ENCODE measurements at regions not wholly inside any gene's neighbourhood (a gene's known extent, or its start where the extent isn't known, plus 50 kb on each side); places are given as distances from the start of the nearest gene placed in this dataset.
"Not testable (repeated sequence)": the region's sequence is repeated elsewhere in the genome, so short reads cannot be mapped to it uniquely, and the experiment has no call there.

DNA sequence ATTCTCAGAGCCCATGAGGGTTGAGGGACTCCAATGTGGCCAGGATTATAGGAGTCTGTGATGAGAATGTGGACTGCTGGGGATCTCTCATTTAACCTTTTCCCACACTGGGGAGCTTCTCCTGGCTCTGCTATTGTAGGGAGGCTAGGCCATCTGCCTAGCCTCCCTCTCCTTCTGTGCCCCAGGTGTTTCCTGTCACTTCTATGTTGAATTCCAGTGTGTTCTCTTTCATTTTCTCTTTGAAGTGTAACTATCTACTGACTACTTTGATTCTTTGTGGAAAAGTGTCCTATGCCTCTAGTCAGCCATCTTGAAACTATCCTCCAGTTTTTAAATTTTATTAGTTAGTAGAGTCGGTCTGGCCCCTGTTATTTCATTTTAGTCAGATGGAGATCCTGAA is 53.4 kb upstream of the ABCD2 start:
- Histone ChIP-seq H2AFZ (ENCODE audit: insufficient read depth, low read depth, low read length, poor library complexity, severe bottlenecking) (no peak overlapping the region), H3K9me3 (ENCODE audit: control extremely low read depth in 1 of 3, control insufficient read depth in 2 of 3, insufficient read depth in 1 of 3, low read length in 2 of 3) (peaks cover 0 to 29% (median 6%) of the 10 kb centered on the region in 3 donors), H3K4me3 (ENCODE audit: control extremely low read depth in 1 of 5, extremely low read depth in 1 of 5, insufficient read depth in 1 of 5, low read depth in 2 of 5, low read length in 4 of 5) (no peak overlapping the region), H3K4me2 (replicated peaks; ENCODE audit: low read depth, low read length, poor library complexity, severe bottlenecking) (no peak overlapping the region), H3K4me1 (ENCODE audit: control insufficient read depth in 2 of 2, insufficient read depth in 2 of 2, low read length in 2 of 2) (no peaks in the 10 kb centered on the region), H3K9ac (ENCODE audit: low read length) (no peak overlapping the region), H3K27me3 (replicated peaks in 1 of 4; ENCODE audit: control extremely low read depth in 1 of 4, control insufficient read depth in 3 of 4, insufficient read depth in 4 of 4, low read length in 3 of 4) (no peaks in the 10 kb centered on the region), H4K20me1 (ENCODE audit: control insufficient read depth, insufficient read depth, low read length, poor library complexity, severe bottlenecking) (no peaks in the 10 kb centered on the region), H3K36me3 (replicated peaks in 1 of 2; ENCODE audit: control extremely low read depth in 1 of 2, control insufficient read depth in 1 of 2, extremely low read depth in 1 of 2, insufficient read depth in 2 of 2, low read length in 1 of 2) (no peaks in the 10 kb centered on the region), H3K79me2 (ENCODE audit: control insufficient read depth, insufficient read depth, low read length) (no peaks in the 10 kb centered on the region), H3K27ac (ENCODE audit: low read length in 2 of 2) (no peak overlapping the region)
- intact Hi-C loops (cut with micrococcal nuclease): no loop called here
- Mint-ChIP-seq H3K9me3 (ENCODE audit: insufficient read depth) (peaks cover 8% of the 10 kb centered on the region), H3K27ac (no peak overlapping the region), H3K27me3 (peaks cover 12% of the 10 kb centered on the region), H3K4me3 (no peak overlapping the region), H3K4me1 (no peaks in the 10 kb centered on the region)
- no peak for DNase-seq
- WGBS (ENCODE audit: insufficient coverage): no CpG with 5 or more reads among the region's 1 CpG
- TF ChIP-seq EZH2 (IDR thresholded peaks at IDR 0.05; ENCODE audit: borderline replicate concordance, insufficient read depth, low read depth, low read length, poor library complexity, severe bottlenecking): no peak
- TF ChIP-seq, protein P1, sequence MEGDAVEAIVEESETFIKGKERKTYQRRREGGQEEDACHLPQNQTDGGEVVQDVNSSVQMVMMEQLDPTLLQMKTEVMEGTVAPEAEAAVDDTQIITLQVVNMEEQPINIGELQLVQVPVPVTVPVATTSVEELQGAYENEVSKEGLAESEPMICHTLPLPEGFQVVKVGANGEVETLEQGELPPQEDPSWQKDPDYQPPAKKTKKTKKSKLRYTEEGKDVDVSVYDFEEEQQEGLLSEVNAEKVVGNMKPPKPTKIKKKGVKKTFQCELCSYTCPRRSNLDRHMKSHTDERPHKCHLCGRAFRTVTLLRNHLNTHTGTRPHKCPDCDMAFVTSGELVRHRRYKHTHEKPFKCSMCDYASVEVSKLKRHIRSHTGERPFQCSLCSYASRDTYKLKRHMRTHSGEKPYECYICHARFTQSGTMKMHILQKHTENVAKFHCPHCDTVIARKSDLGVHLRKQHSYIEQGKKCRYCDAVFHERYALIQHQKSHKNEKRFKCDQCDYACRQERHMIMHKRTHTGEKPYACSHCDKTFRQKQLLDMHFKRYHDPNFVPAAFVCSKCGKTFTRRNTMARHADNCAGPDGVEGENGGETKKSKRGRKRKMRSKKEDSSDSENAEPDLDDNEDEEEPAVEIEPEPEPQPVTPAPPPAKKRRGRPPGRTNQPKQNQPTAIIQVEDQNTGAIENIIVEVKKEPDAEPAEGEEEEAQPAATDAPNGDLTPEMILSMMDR (IDR thresholded peaks at IDR 0.05): no peak
- ChIA-PET POLR2A (no interaction called here), CTCF (no interaction called here)
- ATAC-seq (ENCODE audit: low read depth): no peak

DNA sequence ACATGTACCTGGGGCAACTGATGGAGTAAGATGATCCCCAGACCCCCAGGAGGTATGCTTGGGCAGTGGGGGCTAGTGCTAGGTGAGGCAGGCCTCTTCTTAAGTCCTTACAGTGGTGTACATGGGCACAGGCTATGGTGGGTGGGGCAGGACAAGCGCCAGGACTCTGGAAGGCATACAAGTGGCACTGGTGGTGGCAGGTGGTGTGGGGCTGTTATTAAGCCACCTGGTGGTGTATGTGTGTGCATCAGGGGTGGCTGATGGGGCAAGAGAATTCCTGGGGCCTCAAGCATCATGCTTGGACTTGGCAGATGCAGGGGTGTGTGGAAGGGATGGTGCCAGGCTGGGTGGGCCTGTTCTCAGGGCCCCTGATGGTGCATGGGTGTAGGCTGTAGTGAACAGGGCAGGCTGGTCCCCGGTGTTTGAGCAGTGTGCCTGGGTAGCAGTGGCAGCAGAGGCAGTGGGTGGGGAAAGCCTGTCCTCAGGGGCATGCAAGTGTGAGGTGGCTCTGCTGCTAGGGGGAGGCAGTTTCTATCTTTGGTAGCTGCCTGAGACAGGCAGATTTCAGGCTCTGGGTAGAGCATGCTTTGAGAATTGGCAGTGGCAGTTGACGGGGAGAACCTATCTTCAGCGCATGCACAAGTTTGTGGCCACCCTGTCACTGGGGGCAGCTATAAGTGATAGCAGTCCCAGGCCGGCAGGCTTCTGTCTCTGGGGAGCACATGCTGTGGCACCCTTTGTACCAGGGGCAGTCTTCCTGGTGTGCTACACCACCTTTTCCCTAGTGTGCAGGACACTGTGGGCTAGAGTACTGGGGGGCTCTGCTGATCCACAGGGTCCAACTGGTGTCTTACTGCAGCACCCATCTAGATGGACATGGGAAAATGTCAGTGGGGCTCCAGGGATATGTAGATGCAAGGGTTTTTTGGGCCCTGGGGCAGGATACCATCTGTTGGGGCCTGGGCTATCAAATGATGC is 52.6 kb upstream of the ABCD2 start:
- ChIA-PET CTCF (no interaction called here), POLR2A (no interaction called here)
- Mint-ChIP-seq H3K27me3 (peaks cover 12% of the 10 kb centered on the region), H3K4me3 (no peak overlapping the region), H3K9me3 (ENCODE audit: insufficient read depth) (peaks cover 8% of the 10 kb centered on the region), H3K27ac (no peak overlapping the region), H3K4me1 (no peaks in the 10 kb centered on the region)
- no peaks in the 10 kb centered on the region for H3K27me3 ChIP-seq (replicated peaks in 1 of 4; ENCODE audit: control extremely low read depth in 1 of 4, control insufficient read depth in 3 of 4, insufficient read depth in 4 of 4, low read length in 3 of 4)
- no peak overlapping the region for H3K4me3 ChIP-seq (ENCODE audit: control extremely low read depth in 1 of 5, extremely low read depth in 1 of 5, insufficient read depth in 1 of 5, low read depth in 2 of 5, low read length in 4 of 5)
- no peak overlapping the region for H3K27ac ChIP-seq (ENCODE audit: low read length in 2 of 2)
- intact Hi-C loops (cut with micrococcal nuclease): no loop called here
- ATAC-seq (ENCODE audit: low read depth) (no peak), DNase-seq (no peak)
- 44% methylated on average over 5 of the region's 5 CpGs for WGBS (ENCODE audit: insufficient coverage)
- H3K36me3 ChIP-seq (replicated peaks in 1 of 2; ENCODE audit: control extremely low read depth in 1 of 2, control insufficient read depth in 1 of 2, extremely low read depth in 1 of 2, insufficient read depth in 2 of 2, low read length in 1 of 2): no peaks in the 10 kb centered on the region
- TF ChIP-seq, protein P1 (IDR thresholded peaks at IDR 0.05): no peak
- TF ChIP-seq EZH2 (IDR thresholded peaks at IDR 0.05; ENCODE audit: borderline replicate concordance, insufficient read depth, low read depth, low read length, poor library complexity, severe bottlenecking): no peak
- H3K79me2 ChIP-seq (ENCODE audit: control insufficient read depth, insufficient read depth, low read length): no peaks in the 10 kb centered on the region
- no peak overlapping the region for H3K9ac ChIP-seq (ENCODE audit: low read length)
- H3K9me3 ChIP-seq (ENCODE audit: control extremely low read depth in 1 of 3, control insufficient read depth in 2 of 3, insufficient read depth in 1 of 3, low read length in 2 of 3): peaks cover 0 to 29% (median 6%) of the 10 kb centered on the region in 3 donors
- H3K4me2 ChIP-seq (replicated peaks; ENCODE audit: low read depth, low read length, poor library complexity, severe bottlenecking): no peak overlapping the region
- H3K4me1 ChIP-seq (ENCODE audit: control insufficient read depth in 2 of 2, insufficient read depth in 2 of 2, low read length in 2 of 2): no peaks in the 10 kb centered on the region
- no peak overlapping the region for H2AFZ ChIP-seq (ENCODE audit: insufficient read depth, low read depth, low read length, poor library complexity, severe bottlenecking)
- H4K20me1 ChIP-seq (ENCODE audit: control insufficient read depth, insufficient read depth, low read length, poor library complexity, severe bottlenecking): no peaks in the 10 kb centered on the region

DNA sequence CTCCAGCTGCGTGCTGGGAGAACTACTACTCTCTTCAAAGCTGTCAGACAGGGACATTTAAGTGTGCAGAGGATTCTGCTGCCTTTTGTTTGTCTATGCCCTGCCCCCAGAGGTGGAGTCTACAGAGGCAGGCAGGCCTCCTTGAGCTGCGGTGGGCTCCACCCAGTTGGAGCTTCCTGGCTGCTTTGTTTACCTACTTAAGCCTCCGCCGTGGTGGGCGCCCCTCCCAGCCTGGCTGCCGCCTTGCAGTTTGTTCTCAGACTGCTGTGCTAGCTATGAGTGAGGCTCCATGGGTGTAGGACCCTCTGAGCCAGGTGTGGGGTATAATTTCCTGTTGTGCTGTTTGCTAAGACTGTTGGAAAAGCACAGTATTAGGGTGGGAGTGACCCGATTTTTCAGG is 49.9 kb upstream of the ABCD2 start:
- WGBS (ENCODE audit: insufficient coverage): 77% methylated on average over 7 of the region's 7 CpGs
- H2AFZ ChIP-seq (ENCODE audit: insufficient read depth, low read depth, low read length, poor library complexity, severe bottlenecking); ATAC-seq (ENCODE audit: low read depth); H3K27ac ChIP-seq (ENCODE audit: low read length in 2 of 2); H3K4me2 ChIP-seq (replicated peaks; ENCODE audit: low read depth, low read length, poor library complexity, severe bottlenecking); H3K27ac Mint-ChIP-seq; H3K9ac ChIP-seq (ENCODE audit: low read length); H3K4me1 ChIP-seq (ENCODE audit: control insufficient read depth in 2 of 2, insufficient read depth in 2 of 2, low read length in 2 of 2); H3K4me3 Mint-ChIP-seq; H3K9me3 Mint-ChIP-seq (ENCODE audit: insufficient read depth); H3K36me3 ChIP-seq (replicated peaks in 1 of 2; ENCODE audit: control extremely low read depth in 1 of 2, control insufficient read depth in 1 of 2, extremely low read depth in 1 of 2, insufficient read depth in 2 of 2, low read length in 1 of 2); intact Hi-C loops (cut with micrococcal nuclease); DNase-seq; H3K4me3 ChIP-seq (ENCODE audit: control extremely low read depth in 1 of 5, extremely low read depth in 1 of 5, insufficient read depth in 1 of 5, low read depth in 2 of 5, low read length in 4 of 5); POLR2A ChIA-PET; H3K4me1 Mint-ChIP-seq; CTCF ChIA-PET; H3K27me3 ChIP-seq (replicated peaks in 1 of 4; ENCODE audit: control extremely low read depth in 1 of 4, control insufficient read depth in 3 of 4, insufficient read depth in 4 of 4, low read length in 3 of 4); H3K79me2 ChIP-seq (ENCODE audit: control insufficient read depth, insufficient read depth, low read length); H4K20me1 ChIP-seq (ENCODE audit: control insufficient read depth, insufficient read depth, low read length, poor library complexity, severe bottlenecking): not testable (repeated sequence)
- H3K9me3 ChIP-seq (ENCODE audit: control extremely low read depth in 1 of 3, control insufficient read depth in 2 of 3, insufficient read depth in 1 of 3, low read length in 2 of 3): peaks cover 0 to 24% (median 6%) of the 10 kb centered on the region in 3 donors
- peaks cover 15% of the 10 kb centered on the region for H3K27me3 Mint-ChIP-seq
